ENCODE measurements at regions not wholly inside any gene's neighbourhood (a gene's known extent, or its start where the extent isn't known, plus 50 kb on each side); places are given as distances from the start of the nearest gene placed in this dataset.

DNA sequence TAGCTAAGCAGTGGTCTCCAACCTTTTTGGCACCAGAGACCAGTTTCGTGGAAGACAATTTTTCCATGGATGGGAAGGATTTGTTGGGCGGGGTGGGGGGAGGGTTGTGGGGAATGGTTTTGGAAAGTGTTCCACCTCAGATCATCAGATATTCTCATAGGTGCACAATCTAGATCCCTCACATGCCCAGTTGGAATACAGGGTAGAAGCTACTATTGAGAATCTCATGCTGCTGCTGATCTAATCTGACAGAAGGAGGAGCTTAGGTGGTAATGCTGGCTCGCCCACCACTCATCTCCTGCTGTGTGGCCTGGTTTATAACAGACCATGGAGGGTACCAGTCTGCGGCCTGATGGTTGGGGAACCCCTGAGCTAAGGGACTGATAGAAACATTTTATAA lies 662.7 kb upstream of the RGMB start:
- TF ChIP-seq, protein P1, sequence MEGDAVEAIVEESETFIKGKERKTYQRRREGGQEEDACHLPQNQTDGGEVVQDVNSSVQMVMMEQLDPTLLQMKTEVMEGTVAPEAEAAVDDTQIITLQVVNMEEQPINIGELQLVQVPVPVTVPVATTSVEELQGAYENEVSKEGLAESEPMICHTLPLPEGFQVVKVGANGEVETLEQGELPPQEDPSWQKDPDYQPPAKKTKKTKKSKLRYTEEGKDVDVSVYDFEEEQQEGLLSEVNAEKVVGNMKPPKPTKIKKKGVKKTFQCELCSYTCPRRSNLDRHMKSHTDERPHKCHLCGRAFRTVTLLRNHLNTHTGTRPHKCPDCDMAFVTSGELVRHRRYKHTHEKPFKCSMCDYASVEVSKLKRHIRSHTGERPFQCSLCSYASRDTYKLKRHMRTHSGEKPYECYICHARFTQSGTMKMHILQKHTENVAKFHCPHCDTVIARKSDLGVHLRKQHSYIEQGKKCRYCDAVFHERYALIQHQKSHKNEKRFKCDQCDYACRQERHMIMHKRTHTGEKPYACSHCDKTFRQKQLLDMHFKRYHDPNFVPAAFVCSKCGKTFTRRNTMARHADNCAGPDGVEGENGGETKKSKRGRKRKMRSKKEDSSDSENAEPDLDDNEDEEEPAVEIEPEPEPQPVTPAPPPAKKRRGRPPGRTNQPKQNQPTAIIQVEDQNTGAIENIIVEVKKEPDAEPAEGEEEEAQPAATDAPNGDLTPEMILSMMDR (conservative IDR thresholded peaks at IDR 0.05; ENCODE audit: low read depth, low read length) = no peak
- TF ChIP-seq RFX5 (IDR thresholded peaks at IDR 0.05; ENCODE audit: low read depth, low read length) = no peak
- TF ChIP-seq RCOR1 (IDR thresholded peaks at IDR 0.05; ENCODE audit: insufficient replicate concordance, low read length) = no peak
- no peak for TF ChIP-seq POLR2A (IDR thresholded peaks at IDR 0.05; ENCODE audit: low read depth, low read length)
- no peak for TF ChIP-seq CEBPB (IDR thresholded peaks at IDR 0.05; ENCODE audit: low read depth, low read length)
- no peak for TF ChIP-seq CHD1 (IDR thresholded peaks at IDR 0.05; ENCODE audit: low read depth, low read length)
- TF ChIP-seq SMC3 (IDR thresholded peaks at IDR 0.05; ENCODE audit: low read depth, low read length) = no peak
- TF ChIP-seq MAFK (IDR thresholded peaks at IDR 0.05; ENCODE audit: low read depth, low read length) = no peak
- TF ChIP-seq BHLHE40 (IDR thresholded peaks at IDR 0.05; ENCODE audit: low read depth, low read length) = no peak
- TF ChIP-seq, protein P2, sequence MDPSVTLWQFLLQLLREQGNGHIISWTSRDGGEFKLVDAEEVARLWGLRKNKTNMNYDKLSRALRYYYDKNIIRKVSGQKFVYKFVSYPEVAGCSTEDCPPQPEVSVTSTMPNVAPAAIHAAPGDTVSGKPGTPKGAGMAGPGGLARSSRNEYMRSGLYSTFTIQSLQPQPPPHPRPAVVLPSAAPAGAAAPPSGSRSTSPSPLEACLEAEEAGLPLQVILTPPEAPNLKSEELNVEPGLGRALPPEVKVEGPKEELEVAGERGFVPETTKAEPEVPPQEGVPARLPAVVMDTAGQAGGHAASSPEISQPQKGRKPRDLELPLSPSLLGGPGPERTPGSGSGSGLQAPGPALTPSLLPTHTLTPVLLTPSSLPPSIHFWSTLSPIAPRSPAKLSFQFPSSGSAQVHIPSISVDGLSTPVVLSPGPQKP (IDR thresholded peaks at IDR 0.05; ENCODE audit: borderline replicate concordance, low read depth, low read length) = no peak
- TF ChIP-seq, protein P3, sequence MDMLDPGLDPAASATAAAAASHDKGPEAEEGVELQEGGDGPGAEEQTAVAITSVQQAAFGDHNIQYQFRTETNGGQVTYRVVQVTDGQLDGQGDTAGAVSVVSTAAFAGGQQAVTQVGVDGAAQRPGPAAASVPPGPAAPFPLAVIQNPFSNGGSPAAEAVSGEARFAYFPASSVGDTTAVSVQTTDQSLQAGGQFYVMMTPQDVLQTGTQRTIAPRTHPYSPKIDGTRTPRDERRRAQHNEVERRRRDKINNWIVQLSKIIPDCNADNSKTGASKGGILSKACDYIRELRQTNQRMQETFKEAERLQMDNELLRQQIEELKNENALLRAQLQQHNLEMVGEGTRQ (IDR thresholded peaks at IDR 0.05; ENCODE audit: low read depth, low read length) = no peak
